GM18507 (cell line): ENCODE measurements at regions not wholly inside any gene's neighbourhood (a gene's known extent, or its start where the extent isn't known, plus 50 kb on each side); places are given as distances from the start of the nearest gene placed in this dataset.

Source experiments
- DNase-seq: peaks from one replicate; pipeline ENCODE4 v3.0.0; 2011; ENCODE audit warnings: low read depth; ENCODE audit not compliant: insufficient read length; ENCODE audit errors: extremely low spot score
- FAIRE-seq: peaks from 2 replicates; lab custom pipeline; 2011; peaks lifted over from hg19 to GRCh38; lab: Jason Lieb, UNC

DNA sequence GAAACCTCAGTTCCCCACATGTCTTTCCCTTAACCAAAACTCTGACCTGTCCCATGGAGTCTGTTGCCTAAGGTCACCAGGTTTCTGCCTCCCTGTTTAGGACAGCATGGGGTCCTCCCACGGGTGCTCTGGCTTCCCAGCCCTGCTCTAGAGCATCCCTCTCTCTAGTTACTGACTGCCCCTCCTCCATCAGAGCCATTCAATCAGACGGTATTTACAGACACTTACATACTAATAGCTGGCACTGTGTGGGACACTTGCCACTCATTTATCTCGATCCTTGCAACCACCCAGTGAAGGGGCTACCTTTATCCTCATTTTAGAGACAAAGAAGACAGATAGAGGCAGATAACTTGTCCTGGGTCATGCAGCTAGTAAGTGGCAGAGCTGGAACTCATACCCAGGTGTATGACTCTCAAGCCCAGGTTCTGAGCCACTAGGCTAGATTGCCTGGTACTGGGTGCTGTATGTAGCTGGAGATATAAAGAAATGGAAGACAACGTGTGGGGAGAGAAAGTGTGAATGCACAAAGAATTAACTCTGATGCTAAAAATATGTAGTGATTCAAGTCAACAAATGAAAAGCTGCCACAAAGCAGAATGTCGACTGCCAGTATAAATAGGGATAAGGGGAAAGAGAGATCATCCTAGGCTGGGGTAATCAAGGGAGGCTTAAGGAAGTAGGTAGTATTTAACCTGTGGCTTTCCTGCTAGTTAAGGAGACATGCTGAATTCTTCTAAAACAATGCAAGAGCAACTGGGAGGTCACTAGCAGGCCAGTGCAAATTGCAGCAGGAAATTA lies 52.5 kb upstream of the PDE8B start:
- FAIRE-seq: no peak
- no peak for DNase-seq

DNA sequence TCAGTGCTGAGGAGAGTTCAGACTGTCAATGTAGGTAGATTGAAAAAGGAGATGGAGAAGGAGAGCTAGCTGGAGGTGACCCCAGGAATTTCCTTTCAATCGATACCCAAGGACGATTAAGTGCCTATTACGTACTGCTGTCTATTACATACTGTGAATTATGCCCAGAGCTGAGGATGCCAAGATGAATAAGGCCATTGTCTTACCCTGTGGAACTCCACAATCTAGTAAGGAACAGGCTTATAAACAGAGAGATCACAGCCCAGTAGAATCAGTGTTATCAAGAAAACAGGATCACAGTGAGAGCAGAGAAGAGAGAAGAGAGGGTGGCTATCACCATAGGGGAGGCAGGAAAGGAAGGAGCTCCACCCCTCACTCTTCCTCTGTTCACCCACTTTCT lies 54.1 kb upstream of the PDE8B start:
- DNase-seq (no peak), FAIRE-seq (no peak)

DNA sequence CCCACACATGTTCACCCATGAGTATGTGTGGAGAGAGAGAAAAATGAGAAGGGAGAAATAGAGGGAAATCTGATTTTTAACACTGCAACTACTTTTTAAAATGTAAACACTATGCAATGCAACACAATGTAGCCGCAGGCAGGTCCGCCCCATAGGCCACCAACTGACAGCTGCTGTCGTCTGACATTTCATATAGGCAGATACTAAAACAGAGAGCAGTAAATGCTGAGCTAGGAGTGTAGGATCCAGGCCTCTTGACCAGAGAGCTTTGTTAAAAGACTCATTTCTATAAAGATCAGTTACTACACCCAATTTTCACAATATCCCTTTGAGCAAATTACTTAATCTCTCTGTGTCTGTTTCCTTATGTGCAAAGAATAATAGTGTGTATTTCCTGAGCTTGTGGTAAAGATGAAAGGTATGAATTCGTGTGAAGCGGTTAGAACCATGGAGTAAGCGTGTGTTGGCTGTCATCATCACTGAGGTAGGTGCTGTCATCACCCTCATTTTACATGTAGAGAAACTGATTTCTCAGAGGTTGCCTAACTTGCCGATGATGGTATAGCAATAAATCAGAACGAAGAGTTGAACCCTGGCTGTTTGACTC lies 55.2 kb upstream of the PDE8B start:
- DNase-seq (no peak), FAIRE-seq (no peak)

DNA sequence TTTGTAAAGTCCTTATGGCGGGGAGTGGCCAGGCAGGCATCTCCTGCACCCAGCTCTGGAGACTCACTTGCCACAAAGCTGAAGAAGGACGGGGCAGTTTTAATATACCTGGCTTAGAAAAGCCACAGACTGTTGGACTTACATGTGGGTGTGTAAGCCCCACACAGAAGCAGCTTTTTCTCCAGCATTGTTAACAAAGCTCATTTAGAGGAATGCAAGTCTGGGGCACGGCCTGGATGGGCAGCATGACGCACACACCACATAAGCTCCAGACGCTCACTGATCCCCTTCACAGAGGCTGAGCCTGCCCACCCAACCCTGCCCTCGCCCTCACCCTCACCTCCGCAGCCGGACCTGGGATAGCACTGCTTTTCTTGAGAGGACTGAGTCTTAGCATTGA lies 58.0 kb upstream of the PDE8B start:
- no peak for DNase-seq

DNA sequence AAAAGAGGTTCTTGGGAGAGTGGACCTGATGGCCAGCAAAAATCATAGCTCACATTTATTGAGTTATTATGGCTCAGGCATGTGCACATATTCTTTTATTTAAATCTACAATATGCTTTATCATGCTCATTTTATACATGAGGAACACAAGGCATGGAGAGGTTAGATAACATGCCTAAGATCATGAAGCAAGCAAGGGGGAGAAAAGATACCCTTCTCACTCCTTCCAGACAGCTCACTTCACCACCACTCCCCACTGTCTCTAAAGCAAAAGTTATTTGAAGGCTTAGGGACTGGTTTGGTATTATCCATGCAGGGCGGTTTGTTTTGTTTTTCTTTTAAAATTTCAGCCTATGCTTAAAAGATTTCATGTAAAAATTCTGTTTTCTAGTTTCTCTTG lies 59.0 kb upstream of the PDE8B start:
- DNase-seq (no peak), FAIRE-seq (no peak)

More for the DNA sequence above, 58.0 kb upstream of the PDE8B start:
- FAIRE-seq: no peak

DNA sequence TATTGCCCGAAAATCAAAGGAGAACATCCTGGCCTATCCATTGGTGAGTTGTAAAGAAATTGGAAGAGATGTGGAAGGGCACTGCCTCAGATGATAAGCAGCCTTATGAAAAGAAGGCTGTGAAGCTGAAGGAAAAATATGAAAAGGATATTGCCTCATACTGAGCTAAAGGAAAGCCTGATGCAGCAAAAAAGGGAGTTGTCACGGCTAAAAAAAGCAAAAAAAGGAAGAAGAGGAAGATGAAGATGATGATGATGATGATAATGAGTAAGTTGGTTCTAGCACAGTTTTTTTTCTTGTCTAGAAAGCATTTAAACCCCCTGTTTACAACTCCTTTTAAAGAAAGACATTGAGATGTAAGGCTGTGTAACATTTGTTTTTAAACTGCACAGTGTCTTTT lies 59.8 kb upstream of the ZBED3 start:
- DNase-seq (no peak), FAIRE-seq (no peak)

DNA sequence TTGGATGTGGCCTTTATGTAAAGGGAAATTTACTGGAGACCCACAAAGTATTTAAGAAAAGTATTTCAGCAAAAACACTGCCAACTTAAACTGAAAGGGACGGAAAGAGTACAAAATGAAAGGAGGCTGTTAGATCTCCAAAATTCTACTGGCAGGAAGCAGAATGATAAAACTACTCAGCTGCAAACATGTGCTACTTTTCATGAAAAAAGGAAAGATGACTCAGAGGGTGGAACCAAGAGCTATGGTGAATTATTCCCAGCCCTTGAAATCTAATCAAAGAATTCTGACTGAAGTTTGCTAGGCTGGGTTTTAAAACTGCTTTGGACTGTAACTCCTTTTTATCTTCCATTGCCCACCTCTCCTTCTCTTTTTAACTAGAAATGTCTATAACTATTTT lies 58.6 kb upstream of the ZBED3 start:
- DNase-seq (no peak), FAIRE-seq (no peak)

DNA sequence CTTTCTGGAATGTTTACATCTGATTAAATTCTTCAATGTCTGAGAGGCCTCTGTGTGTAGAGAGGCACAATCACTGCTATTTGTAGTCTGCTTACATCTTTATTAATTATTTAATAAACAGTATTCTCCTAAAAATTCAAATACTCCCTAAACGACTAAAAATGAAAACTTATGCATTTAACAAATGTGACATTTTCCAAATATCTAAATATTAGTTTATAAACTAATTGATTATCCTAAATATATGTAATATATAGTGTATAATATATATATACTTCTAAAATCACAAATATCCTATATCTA lies 57.7 kb upstream of the ZBED3 start:
- DNase-seq: no peak
- FAIRE-seq: no peak

DNA sequence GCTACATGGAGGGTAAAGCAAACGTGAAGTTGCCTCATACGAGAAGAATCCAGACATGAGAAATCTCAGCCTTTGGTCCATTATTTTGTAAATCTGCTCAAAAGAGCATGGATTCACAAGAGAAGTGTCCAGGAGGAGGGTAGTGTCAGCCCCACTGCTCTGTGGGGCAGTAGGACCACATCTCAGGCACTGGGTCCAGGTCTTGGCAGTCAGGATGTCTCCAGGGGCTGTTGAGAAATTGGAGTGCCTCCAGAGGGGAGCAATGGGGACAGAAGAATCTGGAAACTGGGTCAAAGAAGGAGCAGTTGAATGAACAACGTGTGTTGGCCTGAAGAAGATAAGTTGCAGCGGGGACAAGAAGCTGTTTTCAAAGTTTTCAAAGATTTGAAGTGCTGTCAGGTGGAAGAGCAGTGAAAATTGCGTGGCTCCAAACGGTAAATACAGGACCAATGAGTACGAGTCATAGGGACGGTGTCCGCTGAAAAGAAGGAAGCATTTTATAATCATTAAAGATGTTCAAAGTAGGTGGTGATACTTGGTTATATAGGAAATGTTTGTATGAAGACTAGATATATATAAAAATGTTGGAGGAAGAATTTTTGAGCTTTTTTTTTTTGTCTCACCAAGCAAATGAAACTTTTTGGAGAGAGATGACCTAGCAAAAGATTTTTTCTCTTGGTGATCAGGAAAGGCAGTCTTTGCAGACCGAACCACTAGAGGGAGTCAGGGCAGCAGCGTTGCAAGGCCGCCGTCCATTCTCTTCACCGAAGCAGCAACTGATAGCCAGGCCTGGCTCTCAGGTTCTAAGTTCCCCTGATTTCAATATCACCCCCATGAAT lies 57.1 kb upstream of the ZBED3 start:
- FAIRE-seq (peak; percentile 88), DNase-seq (peak; percentile 9)

DNA sequence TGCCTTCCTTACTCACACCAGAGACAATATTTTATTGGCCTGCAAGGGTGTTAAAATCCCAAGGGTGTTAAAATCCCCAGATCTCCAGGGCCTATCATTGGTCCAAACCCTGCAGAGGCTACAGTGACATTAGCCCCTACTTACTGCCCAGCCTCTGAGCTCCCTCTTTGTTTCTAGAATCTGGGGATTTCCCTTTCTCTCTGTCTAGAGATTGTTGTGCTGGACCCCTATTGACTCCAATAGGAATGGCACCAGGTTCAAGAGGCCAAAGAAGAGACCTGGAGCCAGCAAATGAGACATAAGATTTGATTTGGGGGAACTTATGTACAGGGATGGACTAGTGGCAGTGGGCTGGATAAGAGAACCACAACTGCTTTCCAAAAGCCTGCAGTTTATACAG lies 53.3 kb upstream of the ZBED3 start:
- no peak for FAIRE-seq
- DNase-seq: no peak

DNA sequence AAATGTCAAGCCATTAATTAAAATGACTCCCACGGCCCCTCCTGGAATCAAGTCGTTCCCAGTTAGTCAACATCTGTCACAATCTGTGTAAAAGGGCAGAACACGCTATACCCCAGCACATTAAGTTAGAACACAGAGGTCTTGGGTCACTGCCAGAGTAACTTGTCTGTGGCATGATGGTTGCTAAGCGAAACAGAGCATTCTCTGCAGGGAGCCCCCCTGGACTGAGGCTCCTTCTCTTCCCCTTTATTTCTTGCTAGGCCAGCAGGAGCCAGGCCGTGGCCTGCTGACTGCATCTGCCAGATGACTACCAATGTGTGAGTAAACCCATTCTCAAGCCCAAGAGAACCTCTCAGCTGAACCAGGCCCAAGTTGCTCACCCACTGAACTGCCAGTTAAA lies 51.9 kb upstream of the ZBED3 start:
- FAIRE-seq: no peak

More for the DNA sequence above, 51.9 kb upstream of the ZBED3 start:
- no peak for DNase-seq
